ENCODE measurements at regions not wholly inside any gene's neighbourhood (a gene's known extent, or its start where the extent isn't known, plus 50 kb on each side); places are given as distances from the start of the nearest gene placed in this dataset.

DNA sequence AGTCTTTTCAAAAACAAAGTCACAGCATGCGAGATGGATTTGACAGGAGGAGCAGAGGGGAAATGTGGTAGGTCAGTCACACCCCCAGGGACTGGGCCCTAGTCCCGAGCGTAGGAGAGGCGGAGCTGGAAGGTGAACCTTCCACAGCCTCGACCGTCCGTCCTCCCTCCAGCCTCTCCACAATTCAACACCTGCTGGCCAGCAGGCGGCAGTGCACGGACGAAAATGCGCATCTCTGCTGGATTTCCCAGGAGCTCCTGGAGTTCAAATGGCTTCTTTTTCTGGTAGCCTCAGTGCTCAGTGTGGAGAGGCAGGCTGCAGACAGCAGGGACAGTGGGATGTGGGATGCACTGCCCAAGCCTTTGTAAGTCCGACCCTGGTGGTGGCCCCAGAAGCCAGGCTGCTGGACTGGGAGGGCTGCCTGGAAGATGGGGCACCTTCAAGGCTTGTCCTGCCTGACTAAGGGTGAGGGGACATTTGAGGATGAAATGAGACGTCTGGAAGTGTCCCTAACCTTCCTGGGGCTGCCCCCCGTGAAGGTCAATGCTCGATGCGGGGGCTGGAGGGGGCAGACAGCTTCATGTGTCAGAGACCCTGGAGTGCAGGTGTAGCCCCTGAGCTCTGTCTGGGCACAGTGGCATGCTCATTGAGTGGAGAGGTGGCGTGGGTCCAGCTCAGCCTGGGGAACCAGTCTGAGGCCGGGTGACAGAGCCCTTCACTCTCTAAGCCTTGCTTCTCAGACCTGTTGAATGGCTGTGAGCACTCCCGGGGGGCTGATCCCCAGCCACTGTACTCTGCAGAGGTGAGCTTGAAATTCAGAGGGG lies 189.5 kb downstream of the TFCP2L1 start:
- peak; percentile 72 for DNase-seq (ENCODE audit: low spot score)

DNA sequence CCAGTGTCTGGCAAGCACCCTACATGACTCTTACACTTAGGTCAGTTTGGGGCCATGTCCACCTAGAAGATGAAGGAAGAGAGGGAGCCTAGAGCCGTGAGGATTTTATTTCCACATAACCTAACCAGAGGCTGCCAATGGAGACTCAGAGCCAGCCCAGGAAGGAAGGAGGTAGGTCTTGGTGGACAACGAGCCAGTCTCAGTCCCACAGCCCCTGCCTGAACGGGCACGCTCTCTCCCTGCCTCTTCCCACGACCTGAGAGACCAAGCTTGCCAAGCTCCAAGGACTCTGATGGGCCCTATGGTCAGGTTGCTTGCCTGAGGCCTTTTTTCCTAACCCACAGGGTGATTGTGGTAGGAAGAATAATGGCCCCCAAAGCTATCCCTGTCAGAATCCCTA lies 188.4 kb downstream of the TFCP2L1 start:
- no peak for DNase-seq (ENCODE audit: low spot score)

DNA sequence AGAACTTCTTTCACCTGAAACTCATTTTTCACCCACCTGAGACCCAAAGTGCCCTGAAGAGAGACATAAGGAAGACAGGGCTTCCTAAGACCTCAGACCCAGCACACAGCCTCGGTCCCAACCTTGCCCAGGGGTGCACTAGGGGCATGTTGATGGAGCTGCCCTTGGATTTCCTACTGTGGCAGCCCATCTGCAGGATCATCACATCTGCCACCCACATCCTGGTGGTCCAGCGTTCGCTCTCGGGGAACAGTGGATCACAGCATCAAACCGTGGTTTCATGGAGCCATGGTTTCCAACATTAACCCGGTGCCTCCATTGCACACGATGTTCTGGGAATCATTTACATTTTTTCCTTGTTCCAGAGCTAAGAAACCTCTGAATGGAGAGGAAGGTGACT lies 186.4 kb downstream of the TFCP2L1 start:
- DNase-seq (ENCODE audit: low spot score) = no peak

DNA sequence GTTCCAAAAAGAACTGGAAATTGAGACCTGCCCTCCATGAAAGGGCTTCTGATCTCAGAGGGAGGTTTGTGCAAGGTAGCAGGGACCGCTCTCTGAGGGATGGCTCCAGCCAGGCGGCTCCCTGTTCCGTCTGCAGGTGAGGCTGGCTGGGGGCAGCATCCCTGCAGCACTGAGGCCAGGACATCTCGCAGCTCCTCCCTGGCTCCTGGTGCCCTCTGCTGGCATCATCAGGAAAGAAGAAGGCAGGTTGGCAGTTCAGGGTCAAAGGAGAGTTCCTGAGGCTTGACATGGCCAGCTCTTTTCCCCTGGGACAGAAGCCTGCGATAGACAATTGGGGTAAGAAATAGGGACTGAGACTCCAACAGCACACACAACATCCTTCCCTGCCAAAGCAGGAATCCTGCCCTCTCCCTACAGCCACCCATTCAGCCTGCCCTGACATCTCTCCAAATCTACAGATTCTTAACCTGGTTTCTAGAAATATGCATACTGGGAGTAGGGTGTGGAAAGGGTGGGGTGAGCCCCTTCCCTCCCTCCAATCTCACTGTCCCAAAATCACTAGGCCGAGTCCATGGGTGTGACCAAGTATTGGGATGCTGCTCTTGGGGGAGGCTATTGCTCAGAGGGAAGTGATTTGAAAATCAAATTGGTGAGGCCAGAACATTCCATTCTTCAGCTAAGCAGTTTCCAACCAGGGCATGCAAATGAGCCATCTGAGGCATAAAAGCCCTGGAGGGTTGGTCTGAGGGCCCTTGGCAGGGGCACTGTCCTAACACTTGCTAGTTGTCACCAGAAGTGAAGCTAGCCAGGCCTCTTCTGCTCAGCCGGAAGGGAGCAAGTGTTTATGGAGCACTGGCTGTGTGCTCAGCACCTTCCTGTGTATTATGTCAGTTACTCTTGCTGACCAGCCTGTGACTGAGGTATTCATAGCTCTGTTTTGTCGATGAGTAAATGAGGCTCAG lies 185.4 kb downstream of the TFCP2L1 start:
- DNase-seq (ENCODE audit: low spot score) = no peak

DNA sequence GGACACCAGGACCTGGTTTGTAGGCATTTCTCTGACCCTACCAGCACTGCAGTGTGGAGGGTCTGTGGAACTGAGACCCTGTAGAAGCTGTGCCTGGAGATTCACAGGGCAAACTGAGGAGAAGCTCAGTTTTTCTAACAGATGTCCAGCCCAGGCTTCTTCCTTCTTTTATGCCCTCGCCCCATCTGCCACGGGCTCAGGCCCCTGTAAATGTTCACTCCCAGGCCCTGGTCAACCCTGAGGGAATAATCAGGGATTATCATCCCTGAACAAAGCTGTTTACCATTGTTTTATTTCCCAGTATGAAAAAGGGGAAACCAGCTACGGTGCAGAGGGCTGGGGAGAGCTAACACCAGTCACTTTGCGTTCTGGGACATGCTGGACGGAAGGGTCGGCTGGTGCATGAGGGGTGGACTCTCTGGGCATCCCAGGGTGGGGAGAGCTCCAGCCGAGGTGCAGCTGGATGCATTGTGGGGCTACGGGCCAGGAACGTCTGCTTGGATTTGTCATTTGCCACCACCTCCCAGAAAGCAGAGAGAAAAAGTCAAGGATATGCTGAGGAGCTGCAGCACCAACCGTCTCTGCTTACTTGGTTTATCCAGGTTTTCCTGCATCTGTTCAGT lies 183.8 kb downstream of the TFCP2L1 start:
- no peak for DNase-seq (ENCODE audit: low spot score)

DNA sequence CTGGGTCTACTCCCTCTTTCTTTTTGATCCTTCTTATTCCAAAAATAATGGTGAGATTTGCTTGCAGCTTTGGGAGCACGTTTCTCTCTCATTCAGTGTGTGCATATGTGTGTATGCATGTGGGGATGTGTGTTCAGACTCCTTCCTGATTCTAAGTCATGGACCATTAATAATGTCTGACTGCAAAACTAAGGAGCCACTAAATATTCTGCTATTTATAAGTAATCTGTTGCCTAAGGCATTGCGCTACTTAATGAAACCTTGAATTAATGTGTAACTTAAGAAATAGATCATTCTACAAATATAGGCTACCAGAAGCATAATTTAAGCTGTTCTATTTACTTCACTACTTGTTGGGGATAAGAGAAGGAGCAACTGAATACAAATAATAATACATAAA lies 182.1 kb downstream of the TFCP2L1 start:
- no peak for DNase-seq (ENCODE audit: low spot score)

DNA sequence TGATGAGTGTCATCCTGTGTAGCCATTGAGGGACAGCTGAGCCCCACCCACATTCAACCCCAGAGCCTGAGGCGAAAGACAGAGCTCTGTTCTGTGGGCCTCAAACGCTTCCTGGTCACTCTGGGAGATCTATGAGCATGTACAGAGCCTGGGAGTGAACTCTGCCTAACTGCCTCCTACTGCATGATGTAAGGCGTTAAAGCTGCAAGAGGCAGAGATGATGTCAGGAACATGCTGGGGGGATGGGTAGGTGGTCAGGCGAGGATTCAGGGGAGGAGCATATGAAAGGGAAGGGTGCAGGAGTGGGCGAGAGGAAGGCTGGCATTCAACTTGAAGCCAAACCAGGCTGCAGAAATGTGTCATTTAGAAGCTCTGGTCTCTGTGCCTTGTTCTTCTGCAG lies 181.0 kb downstream of the TFCP2L1 start:
- no peak for DNase-seq (ENCODE audit: low spot score)

DNA sequence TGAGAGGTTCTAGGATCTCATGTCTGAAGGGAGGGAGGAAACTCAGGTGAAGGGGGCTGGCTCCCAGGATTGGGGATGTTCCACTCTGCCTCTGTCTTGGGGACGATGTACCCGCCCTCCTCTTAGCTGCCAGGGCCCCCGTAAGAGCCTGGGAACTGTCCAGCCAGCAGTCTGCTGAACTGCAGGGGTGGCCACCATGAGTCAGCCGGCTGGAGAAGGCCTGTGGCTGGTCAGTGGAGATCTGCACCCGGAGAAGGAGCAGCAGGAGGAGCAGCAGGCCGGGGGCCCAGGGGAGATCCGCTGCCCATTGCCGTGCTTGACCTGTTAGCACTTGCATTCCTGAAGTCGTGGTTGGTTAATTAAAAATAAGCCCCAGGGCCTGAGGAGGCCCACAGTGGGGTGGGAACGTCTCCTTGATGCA lies 180.3 kb downstream of the TFCP2L1 start:
- DNase-seq (ENCODE audit: low spot score) = no peak

DNA sequence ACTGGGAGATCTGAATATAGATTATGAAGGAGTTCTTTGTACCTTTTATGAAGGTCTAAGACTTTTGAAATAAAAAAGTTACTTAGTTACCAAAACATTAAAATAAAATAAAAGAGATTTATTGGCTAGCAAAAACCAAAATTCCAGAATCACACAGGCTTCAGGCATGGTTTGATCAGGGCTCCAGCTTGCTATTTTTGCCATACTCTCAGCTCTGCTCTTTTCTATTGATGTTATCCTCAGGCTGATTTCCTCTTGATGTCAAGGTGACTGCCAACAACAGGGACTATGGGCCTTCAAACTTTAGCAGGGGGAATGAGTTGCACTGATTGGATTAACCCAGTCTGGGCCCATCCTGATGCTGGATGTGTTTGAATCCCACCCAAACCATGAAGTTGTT lies 174.1 kb downstream of the TFCP2L1 start:
- no peak for DNase-seq (ENCODE audit: low spot score)

DNA sequence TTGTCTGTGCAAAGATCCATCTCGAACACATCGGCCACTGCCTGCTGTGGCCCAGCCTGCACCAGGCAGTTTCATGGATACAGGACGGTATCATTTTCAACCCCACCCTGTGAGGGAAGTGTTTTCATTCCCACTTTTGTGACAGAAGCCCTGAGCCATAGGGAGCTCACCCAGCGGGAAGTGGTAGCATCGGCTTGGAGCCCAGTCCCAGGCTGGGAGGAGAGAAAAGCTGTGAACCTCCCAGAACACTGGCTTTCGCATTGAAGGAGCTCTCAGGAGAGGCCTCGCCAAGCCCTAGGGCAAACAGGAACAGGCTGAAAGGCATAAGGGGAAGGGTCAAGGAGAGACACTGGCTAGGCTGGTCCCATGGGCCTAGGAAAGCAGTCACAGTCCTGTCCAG lies 166.1 kb downstream of the TFCP2L1 start:
- DNase-seq (ENCODE audit: low spot score) = no peak

DNA sequence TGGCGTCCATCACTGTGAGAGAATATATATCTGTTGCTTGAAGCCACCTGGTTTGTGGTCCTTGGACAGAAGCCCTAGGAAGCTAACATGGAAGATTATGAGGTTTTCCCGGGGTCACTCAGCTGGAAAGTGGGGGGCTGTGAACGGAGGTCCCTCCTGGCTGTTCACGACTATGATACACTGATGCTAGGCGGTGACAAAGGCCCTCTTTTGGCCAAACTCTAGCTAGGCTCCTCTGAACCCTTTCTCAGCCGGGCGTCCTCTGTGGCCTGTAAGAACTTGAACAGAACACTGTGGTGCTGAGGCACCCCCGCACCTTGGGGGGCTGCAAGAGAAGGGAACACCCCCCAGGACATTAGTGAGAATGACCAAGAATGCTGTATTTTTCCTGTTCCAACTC lies 164.6 kb downstream of the TFCP2L1 start:
- no peak for DNase-seq (ENCODE audit: low spot score)

DNA sequence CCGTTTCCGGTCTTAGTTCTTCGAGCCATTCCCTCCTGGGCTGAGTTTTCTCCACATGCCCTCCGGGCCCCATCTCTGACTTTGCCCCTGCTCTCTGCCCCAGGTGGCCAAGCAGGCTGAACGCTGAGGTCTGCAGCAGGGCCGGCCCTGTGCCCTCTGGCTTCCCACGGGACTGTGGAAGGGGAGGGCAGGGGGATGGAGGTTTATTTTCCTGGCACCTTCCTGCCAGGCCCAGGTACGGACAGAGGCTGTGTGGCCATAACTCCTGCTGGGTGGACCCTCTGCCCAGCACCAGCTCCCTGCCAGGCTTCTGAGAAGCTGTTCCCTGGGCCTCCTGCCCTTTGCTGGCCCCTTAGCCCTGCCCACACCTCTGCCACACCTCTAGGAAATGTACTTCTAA lies 164.0 kb downstream of the TFCP2L1 start:
- DNase-seq (ENCODE audit: low spot score) = no peak

DNA sequence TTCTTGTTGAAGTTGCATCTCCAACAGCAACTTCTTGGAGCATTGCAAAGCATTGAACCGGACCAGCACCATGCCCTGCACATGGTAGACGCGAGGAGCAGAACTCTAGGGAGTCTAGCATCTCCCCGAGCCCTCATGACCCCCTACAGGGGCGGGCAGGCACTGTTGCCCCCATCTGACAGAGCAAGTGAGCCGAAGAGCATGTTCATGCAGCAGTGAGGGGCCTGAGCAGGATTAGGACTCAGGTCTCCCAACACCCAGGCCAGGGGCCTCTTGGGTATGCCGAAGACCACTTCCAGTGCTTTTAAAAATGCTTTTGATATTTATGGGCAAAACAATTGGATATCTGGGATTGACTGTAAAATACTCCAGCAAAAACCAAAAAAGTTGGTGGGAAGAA lies 163.3 kb downstream of the TFCP2L1 start:
- no peak for DNase-seq (ENCODE audit: low spot score)

DNA sequence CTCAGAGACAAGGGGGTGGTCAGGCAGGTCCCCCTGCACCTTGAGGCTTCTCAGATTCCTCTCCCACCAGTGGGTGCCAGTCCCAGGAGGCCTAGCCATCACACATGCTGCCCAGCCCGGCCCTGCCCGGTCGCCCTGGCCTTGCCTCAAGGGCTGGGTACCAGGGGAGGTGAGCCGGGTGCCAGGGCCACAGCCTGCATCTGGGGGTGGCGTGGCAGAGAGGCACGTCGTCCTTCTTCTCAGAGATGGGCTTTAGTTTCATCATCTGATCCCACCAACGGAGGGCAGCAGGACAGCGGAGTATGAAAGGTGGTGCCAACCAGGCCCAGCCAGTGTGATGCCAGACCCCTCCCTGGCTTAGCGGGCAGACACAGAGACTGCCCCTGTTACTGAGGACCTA lies 161.7 kb downstream of the TFCP2L1 start:
- no peak for DNase-seq (ENCODE audit: low spot score)

DNA sequence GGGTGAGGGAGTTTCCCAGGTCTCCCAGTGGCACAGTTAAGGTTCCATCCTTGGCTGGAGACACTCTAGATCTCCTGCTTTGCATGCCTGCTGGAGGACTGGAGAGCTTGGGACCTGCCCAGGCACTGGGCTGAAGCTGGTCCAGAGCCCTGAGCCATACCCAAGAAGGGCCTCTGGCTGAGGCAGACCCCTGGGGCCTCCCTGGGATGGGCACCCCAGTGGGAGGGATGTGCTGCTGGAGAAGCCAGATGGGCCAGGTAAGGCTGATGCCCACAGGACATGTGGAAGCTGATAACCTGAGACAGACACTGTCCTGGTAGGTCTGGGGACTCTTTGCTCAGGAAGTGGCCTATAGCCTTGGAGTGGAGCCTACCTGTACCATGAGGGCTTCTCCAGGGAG lies 160.7 kb downstream of the TFCP2L1 start:
- no peak for DNase-seq (ENCODE audit: low spot score)

DNA sequence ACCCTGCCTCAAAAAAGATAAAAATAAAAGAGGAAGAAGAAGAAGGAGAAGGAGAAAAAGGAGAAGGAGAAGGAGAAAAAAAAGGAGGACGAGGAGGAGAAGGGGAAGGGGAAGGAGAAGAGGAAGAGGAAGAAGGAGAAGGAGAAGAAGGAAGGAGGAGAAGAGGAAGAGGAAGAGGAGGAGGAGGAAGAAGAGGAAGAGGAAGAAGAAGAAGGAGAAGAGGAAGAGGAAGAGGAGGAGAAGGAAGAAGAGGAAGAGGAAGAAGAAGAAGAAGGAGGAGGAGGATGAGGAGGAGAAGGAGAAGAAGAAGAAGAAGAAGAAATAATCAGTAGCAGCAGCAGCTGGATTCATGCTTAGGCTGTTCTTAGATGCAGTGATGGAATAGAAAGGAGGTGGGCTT lies 159.7 kb downstream of the TFCP2L1 start:
- DNase-seq (ENCODE audit: low spot score) = no peak

DNA sequence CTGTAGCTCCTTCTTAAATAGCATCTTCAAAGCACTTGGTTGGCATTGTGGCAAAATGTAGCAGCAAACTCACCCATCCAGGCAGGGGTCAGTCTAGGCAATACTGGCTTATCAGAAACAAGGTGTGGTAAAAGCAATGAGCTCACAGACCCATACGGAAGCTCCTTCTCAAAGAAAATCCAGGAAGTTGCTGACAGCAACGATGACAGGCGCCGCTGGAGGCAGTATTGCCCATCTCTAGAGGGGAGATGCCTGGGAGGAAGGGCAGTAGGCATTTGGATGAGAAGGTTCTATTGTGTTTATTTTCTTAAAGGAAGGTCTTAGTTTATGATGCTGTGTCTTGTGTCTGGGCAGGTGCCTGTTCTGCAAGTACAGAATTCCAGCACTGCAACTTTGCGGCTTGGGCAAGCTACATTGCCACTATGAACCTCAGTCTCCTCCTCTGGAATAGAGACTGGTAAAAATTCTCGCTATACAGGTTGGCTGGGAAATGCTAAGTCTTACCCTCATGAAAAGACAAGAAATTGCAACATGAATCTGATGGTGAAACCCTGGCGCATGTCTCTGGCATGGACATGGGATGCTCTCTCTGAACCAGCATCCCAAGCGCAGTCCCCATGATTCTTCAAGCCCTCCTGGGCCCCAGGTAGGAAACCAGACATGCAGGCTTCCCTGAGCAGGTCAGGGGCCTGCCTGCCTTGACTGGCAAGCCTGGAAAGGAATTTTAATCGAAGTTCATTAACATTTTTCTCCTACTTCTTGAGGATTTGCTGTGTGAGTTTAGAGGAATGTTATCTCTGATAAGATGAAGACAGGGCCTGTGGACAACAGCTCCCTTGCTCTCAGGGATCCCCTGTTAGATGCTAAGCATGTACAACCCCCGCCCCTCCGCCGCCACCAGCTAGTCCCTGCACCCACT lies 156.0 kb downstream of the TFCP2L1 start:
- peak; percentile 60 for DNase-seq (ENCODE audit: low spot score)

DNA sequence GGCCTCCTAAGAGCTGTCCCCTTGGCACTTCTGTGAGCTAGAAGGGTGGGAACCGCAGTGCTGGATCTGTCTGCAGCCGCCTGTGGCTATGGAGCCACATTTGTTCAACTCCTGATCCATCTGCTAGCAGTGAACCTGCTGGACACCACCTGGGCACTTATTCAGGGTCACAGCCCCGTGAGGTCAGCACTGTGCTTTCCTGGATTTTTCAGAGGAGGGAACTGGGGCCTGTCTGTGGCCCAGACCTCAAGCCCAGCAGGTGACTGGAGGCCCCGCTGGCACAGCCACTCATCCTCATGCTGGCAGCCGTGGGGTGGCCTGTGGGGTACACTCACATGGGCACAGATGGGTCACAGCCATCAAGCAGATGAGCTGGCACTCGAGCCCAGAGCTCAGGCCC lies 155.3 kb downstream of the TFCP2L1 start:
- no peak for DNase-seq (ENCODE audit: low spot score)

DNA sequence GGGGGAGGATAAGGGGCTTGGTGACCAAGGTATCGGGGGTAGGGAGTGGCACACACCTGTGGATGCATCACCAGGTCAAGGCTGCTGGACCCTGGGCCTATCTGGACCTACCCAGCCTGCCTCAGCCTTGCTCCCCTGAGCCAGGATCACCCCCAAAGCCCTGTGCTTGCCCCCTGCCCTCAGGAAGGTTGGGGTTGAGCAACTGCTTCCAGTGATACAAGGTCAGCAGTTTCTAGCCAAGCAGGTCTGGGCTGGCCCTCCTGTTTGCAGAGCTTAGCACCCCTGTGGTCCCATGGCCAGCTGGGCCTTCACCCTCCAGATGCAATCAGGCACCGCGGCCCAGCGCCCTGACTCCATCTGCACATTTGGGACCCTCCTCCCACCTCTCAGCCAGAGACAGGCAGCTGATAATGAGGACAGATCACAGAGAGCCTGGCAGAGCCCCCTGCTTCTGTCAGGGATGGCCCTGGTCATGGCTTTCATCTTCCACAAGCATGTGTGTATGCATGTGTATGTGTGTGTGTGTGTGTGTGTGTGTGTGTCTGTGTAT lies 154.6 kb downstream of the TFCP2L1 start:
- no peak for DNase-seq (ENCODE audit: low spot score)

DNA sequence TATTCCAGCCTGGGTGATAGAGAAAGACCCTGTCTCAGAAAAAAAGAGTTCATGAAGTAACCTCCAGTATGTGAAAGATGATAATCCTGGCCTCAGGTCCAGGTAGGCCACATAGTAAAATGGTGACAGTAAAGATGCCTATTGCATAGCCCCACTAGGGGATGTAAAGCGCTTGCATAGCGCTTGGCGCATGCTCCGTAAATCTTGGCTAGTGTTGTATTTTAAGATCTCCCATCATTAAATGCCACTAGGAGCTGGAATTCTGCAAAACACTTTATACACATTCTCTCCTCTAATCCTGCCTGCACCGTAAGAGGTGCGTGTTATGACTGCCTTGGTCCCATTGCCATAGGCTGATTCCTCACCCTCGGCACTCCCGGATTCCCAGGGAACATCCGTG lies 153.6 kb downstream of the TFCP2L1 start:
- DNase-seq (ENCODE audit: low spot score) = no peak

Measured in mucosa of gallbladder (tissue), 1 donor.